ENCODE measurements at regions not wholly inside any gene's neighbourhood (a gene's known extent, or its start where the extent isn't known, plus 50 kb on each side); places are given as distances from the start of the nearest gene placed in this dataset.

GRCh38 chr7:46247664-46248063 lies 326.6 kb upstream of the IGFBP3 start:
- H3K4me3 ChIP-seq (ENCODE audit: low read length), result no peak overlapping the region
- no peak for TF ChIP-seq CTCF (conservative IDR thresholded peaks at IDR 0.05; ENCODE audit: low read depth, low read length)
- DNase-seq (ENCODE audit: low read depth), result no peak

- H3K4me3 ChIP-seq (ENCODE audit: low read length), result no peak overlapping the region
- TF ChIP-seq CTCF (conservative IDR thresholded peaks at IDR 0.05; ENCODE audit: low read depth, low read length), result no peak
- no peak for DNase-seq (ENCODE audit: low read depth)
These were observed 324.6 kb upstream of the IGFBP3 start for GRCh38 chr7:46245586-46246111.

- no peak for TF ChIP-seq CTCF (conservative IDR thresholded peaks at IDR 0.05; ENCODE audit: low read depth, low read length)
- peak; percentile 62 for DNase-seq (ENCODE audit: low read depth)
- no peak overlapping the region for H3K4me3 ChIP-seq (ENCODE audit: low read length)
These were observed 323.7 kb upstream of the IGFBP3 start for GRCh38 chr7:46244757-46245156.

- TF ChIP-seq CTCF (conservative IDR thresholded peaks at IDR 0.05; ENCODE audit: low read depth, low read length), result no peak
- no peak for DNase-seq (ENCODE audit: low read depth)
- H3K4me3 ChIP-seq (ENCODE audit: low read length), result no peak overlapping the region
These were observed 322.3 kb upstream of the IGFBP3 start for GRCh38 chr7:46243406-46243805.

- DNase-seq (ENCODE audit: low read depth), result no peak
- H3K4me3 ChIP-seq (ENCODE audit: low read length), result no peak overlapping the region
- no peak for TF ChIP-seq CTCF (conservative IDR thresholded peaks at IDR 0.05; ENCODE audit: low read depth, low read length)
These were observed 318.8 kb upstream of the IGFBP3 start for GRCh38 chr7:46239846-46240245.

- no peak for DNase-seq (ENCODE audit: low read depth)
- no peak for TF ChIP-seq CTCF (conservative IDR thresholded peaks at IDR 0.05; ENCODE audit: low read depth, low read length)
These were observed 316.4 kb upstream of the IGFBP3 start for GRCh38 chr7:46237466-46237865.

GRCh38 chr7:46233585-46234329 lies 312.7 kb upstream of the IGFBP3 start:
- DNase-seq (ENCODE audit: low read depth), result no peak
- no peak for TF ChIP-seq CTCF (conservative IDR thresholded peaks at IDR 0.05; ENCODE audit: low read depth, low read length)
- H3K4me3 ChIP-seq (ENCODE audit: low read length), result no peak overlapping the region

More at GRCh38 chr7:46237466-46237865, 316.4 kb upstream of the IGFBP3 start:
- no peak overlapping the region for H3K4me3 ChIP-seq (ENCODE audit: low read length)

All from retinal pigment epithelial cell (primary cell).